H9 (cell line): ENCODE measurements at regions not wholly inside any gene's neighbourhood (a gene's known extent, or its start where the extent isn't known, plus 50 kb on each side); places are given as distances from the start of the nearest gene placed in this dataset.
"Not testable (repeated sequence)": the region's sequence is repeated elsewhere in the genome, so short reads cannot be mapped to it uniquely, and the experiment has no call there.

Source experiments
- DNase-seq: peaks from one replicate; pipeline ENCODE4 v3.0.0-alpha.2; 2017
- H2AFZ ChIP-seq: one replicate; pipeline ENCODE4 v1.6.1; 2013; ENCODE audit warnings: mild to moderate bottlenecking, low read length, control low read depth, moderate library complexity
- H2AK5ac ChIP-seq: 2 replicates; pipeline ENCODE4 v1.6.1; 2013; ENCODE audit warnings: low read length, control low read depth, mixed read lengths; ENCODE audit not compliant: insufficient read length
- H2BK120ac ChIP-seq: one replicate; pipeline ENCODE4 v1.6.1; 2013; ENCODE audit warnings: low read depth, mild to moderate bottlenecking, low read length, control low read depth, inconsistent platforms; ENCODE audit not compliant: poor library complexity, severe bottlenecking
- H2BK12ac ChIP-seq: 2 replicates; pipeline ENCODE4 v1.6.1; 2013; ENCODE audit warnings: low read length, control low read depth, mixed read lengths, low read depth; ENCODE audit not compliant: insufficient read length
- H2BK15ac ChIP-seq: 2 replicates; pipeline ENCODE4 v1.6.1; 2013; ENCODE audit warnings: low read depth, low read length, control low read depth
- H2BK20ac ChIP-seq: one replicate; pipeline ENCODE4 v1.6.1; 2013; ENCODE audit warnings: low read depth, mild to moderate bottlenecking, low read length, control low read depth, inconsistent platforms; ENCODE audit not compliant: poor library complexity, severe bottlenecking
- H2BK5ac ChIP-seq: 2 replicates; pipeline ENCODE4 v1.6.1; 2013; ENCODE audit warnings: low read length, control low read depth, mixed read lengths; ENCODE audit not compliant: insufficient read length
- H3K14ac ChIP-seq: 2 replicates; pipeline ENCODE4 v1.6.1; 2013; ENCODE audit warnings: low read length, control low read depth; ENCODE audit not compliant: insufficient read depth
- H3K18ac ChIP-seq: 2 replicates; pipeline ENCODE4 v1.6.1; 2013; ENCODE audit warnings: low read depth, mild to moderate bottlenecking, mixed read lengths, low read length, control low read depth; ENCODE audit not compliant: insufficient read length
- H3K23ac ChIP-seq: 2 replicates; pipeline ENCODE4 v1.6.1; 2013; ENCODE audit warnings: low read length, control low read depth, mixed read lengths, low read depth; ENCODE audit not compliant: insufficient read length
- H3K23me2 ChIP-seq: 2 replicates; pipeline ENCODE4 v1.6.1; 2013; ENCODE audit warnings: low read depth, mild to moderate bottlenecking, mixed read lengths, low read length, control low read depth; ENCODE audit not compliant: insufficient read length, poor library complexity, severe bottlenecking
- H3K27ac ChIP-seq: 2 replicates; pipeline ENCODE4 v1.5.1; 2013; ENCODE audit warnings: low read length, control low read depth, mixed read lengths, low read depth; ENCODE audit not compliant: insufficient read length
- H3K27me3 ChIP-seq: 2 replicates; pipeline ENCODE4 v1.6.1; 2013; ENCODE audit warnings: low read length, control low read depth, inconsistent platforms; ENCODE audit not compliant: insufficient read depth
- H3K4ac ChIP-seq: 2 replicates; pipeline ENCODE4 v1.6.1; 2013; ENCODE audit warnings: low read depth, mild to moderate bottlenecking, control low read depth, inconsistent platforms, low read length, moderate library complexity
- H3K4me1 ChIP-seq: 2 replicates; pipeline ENCODE4 v1.6.1; 2013; ENCODE audit warnings: low read length, control low read depth, inconsistent platforms; ENCODE audit not compliant: insufficient read depth
- H3K4me2 ChIP-seq: 2 replicates; pipeline ENCODE4 v1.6.1; 2013; ENCODE audit warnings: low read length, control low read depth, mixed read lengths; ENCODE audit not compliant: insufficient read length, insufficient read depth
- H3K56ac ChIP-seq: 2 replicates; pipeline ENCODE4 v1.6.1; 2013; ENCODE audit warnings: low read depth, mild to moderate bottlenecking, mixed read lengths, low read length, control low read depth; ENCODE audit not compliant: insufficient read length
- H3K79me1 ChIP-seq: 2 replicates; pipeline ENCODE4 v1.6.1; 2013; ENCODE audit warnings: low read depth, mild to moderate bottlenecking, moderate library complexity, low read length, control low read depth, inconsistent platforms; ENCODE audit not compliant: insufficient read depth, poor library complexity, severe bottlenecking
- H3K79me2 ChIP-seq: 2 replicates; pipeline ENCODE4 v1.6.1; 2013; ENCODE audit warnings: low read length, control low read depth, inconsistent platforms; ENCODE audit not compliant: insufficient read depth
- H3K9ac ChIP-seq: 2 replicates; pipeline ENCODE4 v1.6.1; 2013; ENCODE audit warnings: low read length, control low read depth, mixed read lengths; ENCODE audit not compliant: insufficient read length; ENCODE audit errors: extremely low read depth
- H3K9me3 ChIP-seq: one replicate; pipeline ENCODE4 v1.6.1; 2013; ENCODE audit warnings: low read depth, low read length, inconsistent platforms; ENCODE audit not compliant: control insufficient read depth
- H3T11ph ChIP-seq: one replicate; pipeline ENCODE4 v1.6.1; 2013; ENCODE audit warnings: mild to moderate bottlenecking, low read length, control low read depth, inconsistent platforms
- H4K20me1 ChIP-seq: one replicate; pipeline ENCODE4 v1.6.1; 2013; ENCODE audit not compliant: control insufficient read depth, insufficient read length, insufficient read depth
- H4K5ac ChIP-seq: 2 replicates; pipeline ENCODE4 v1.6.1; 2013; ENCODE audit warnings: low read depth, mild to moderate bottlenecking, mixed read lengths, low read length, control low read depth; ENCODE audit not compliant: insufficient read length
- H4K8ac ChIP-seq: replicated peaks from 2 replicates; pipeline ENCODE4 v1.6.1; 2013; ENCODE audit warnings: low read length, control low read depth, mixed read lengths, low read depth; ENCODE audit not compliant: insufficient read length
- H4K91ac ChIP-seq: 2 replicates; pipeline ENCODE4 v1.6.1; 2013; ENCODE audit warnings: low read depth, mild to moderate bottlenecking, moderate library complexity, mixed read lengths, low read length, control low read depth; ENCODE audit not compliant: insufficient read length
- H3K27ac Mint-ChIP-seq, 3 experiments: 2 replicates in 2 of 3; 3 replicates in 1 of 3; pipeline ENCODE4 v1.8.0; 2020 to 2021; ENCODE audit warnings: mixed read lengths in 3 of 3, mild to moderate bottlenecking in 1 of 3, moderate library complexity in 1 of 3
- H3K27me3 Mint-ChIP-seq: 2 replicates; pipeline ENCODE4 v1.8.0; 2021; ENCODE audit warnings: low read depth, mild to moderate bottlenecking, moderate library complexity, mixed read lengths
- H3K36me3 Mint-ChIP-seq, 3 experiments: 2 replicates in 2 of 3; 3 replicates in 1 of 3; pipeline ENCODE4 v1.8.0; 2020 to 2021; ENCODE audit warnings: low read depth in 3 of 3, mixed read lengths in 3 of 3; ENCODE audit not compliant: insufficient read depth in 1 of 3
- H3K4me1 Mint-ChIP-seq, 2 experiments: 2 replicates each; pipeline ENCODE4 v1.8.0; 2020; ENCODE audit warnings: mixed read lengths in 2 of 2
- H3K4me3 Mint-ChIP-seq, 2 experiments: 2 replicates in 1 of 2; 3 replicates in 1 of 2; pipeline ENCODE4 v1.8.0; 2020 to 2021; ENCODE audit warnings: mild to moderate bottlenecking in 2 of 2, mixed read lengths in 2 of 2, moderate library complexity in 1 of 2
- H3K9me3 Mint-ChIP-seq, 2 experiments: 2 replicates in 1 of 2; 3 replicates in 1 of 2; pipeline ENCODE4 v1.8.0; 2020; ENCODE audit warnings: mild to moderate bottlenecking in 2 of 2, mixed read lengths in 2 of 2, moderate library complexity in 1 of 2
- WGBS: extraction: QIAGEN DNeasy Blood & Tissue Kit; methylation state at CpG from one replicate; pipeline ENCODE4 v1.1.7; 2013; ENCODE audit warnings: missing lambda C conversion rate, low lambda C conversion rate, mixed read lengths; ENCODE audit not compliant: insufficient read length; ENCODE audit errors: extremely low coverage; 5-methylcytosine and 5-hydroxymethylcytosine counted together
- TF ChIP-seq, protein P1 (sequence below): fragments of 200-600 bp; sonication (generic); conservative IDR thresholded peaks from 3 replicates; pipeline ENCODE4 v1.8.0; 2021; ENCODE audit warnings: antibody characterized with exemption, mild to moderate bottlenecking

DNA sequence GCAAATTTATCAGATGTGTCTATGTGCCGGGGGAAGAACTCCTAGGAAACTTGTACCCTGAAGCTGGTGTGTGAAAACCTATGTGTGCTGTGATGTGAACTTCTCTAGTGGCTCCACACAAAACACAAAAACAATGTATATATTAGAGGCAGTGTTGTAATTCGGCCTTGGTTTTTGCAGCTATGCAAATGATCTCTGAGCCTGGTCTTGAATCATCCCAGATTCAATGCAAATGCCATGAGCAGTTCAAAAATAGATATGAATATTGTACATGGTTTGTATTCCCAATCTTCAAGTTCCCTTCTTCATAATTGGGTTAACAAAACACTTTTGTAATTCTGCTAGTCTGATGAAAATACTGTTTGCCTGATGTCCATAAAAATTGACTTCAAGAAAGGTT, 152.6 kb downstream of the MFSD1 start:
- Histone ChIP-seq H4K8ac (no peak overlapping the region), H2BK5ac (no peak overlapping the region), H3T11ph (no peak overlapping the region), H3K27me3 (no peaks in the 10 kb centered on the region), H3K23me2 (no peaks in the 10 kb centered on the region), H3K14ac (no peak overlapping the region), H3K23ac (no peak overlapping the region), H3K56ac (no peak overlapping the region), H4K20me1 (no peaks in the 10 kb centered on the region), H2AFZ (no peak overlapping the region), H3K18ac (no peak overlapping the region), H3K4ac (no peak overlapping the region), H3K4me2 (no peak overlapping the region), H2BK20ac (no peak overlapping the region), H2BK120ac (no peak overlapping the region), H3K9me3 (no peaks in the 10 kb centered on the region), H2AK5ac (no peak overlapping the region), H4K91ac (no peak overlapping the region), H3K9ac (no peak overlapping the region), H3K79me2 (no peaks in the 10 kb centered on the region), H3K27ac (no peak overlapping the region), H4K5ac (no peak overlapping the region), H3K79me1 (no peaks in the 10 kb centered on the region), H2BK12ac (no peak overlapping the region), H2BK15ac (no peak overlapping the region), H3K4me1 (no peaks in the 10 kb centered on the region)
- no peaks in the 10 kb centered on the region; the same call in 1 of the 2 replicates for H3K27me3 Mint-ChIP-seq
- peaks cover 0 to 3% (median 0%) of the 10 kb centered on the region in 3 experiments; a peak in 2 of 7 replicates for H3K36me3 Mint-ChIP-seq
- TF ChIP-seq, protein P1, sequence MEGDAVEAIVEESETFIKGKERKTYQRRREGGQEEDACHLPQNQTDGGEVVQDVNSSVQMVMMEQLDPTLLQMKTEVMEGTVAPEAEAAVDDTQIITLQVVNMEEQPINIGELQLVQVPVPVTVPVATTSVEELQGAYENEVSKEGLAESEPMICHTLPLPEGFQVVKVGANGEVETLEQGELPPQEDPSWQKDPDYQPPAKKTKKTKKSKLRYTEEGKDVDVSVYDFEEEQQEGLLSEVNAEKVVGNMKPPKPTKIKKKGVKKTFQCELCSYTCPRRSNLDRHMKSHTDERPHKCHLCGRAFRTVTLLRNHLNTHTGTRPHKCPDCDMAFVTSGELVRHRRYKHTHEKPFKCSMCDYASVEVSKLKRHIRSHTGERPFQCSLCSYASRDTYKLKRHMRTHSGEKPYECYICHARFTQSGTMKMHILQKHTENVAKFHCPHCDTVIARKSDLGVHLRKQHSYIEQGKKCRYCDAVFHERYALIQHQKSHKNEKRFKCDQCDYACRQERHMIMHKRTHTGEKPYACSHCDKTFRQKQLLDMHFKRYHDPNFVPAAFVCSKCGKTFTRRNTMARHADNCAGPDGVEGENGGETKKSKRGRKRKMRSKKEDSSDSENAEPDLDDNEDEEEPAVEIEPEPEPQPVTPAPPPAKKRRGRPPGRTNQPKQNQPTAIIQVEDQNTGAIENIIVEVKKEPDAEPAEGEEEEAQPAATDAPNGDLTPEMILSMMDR = no peak
- no peak overlapping the region for H3K4me3 Mint-ChIP-seq
- no peak for DNase-seq
- H3K27ac Mint-ChIP-seq = no peak overlapping the region
- H3K4me1 Mint-ChIP-seq = no peaks in the 10 kb centered on the region
- H3K9me3 Mint-ChIP-seq = peaks cover 0 to 1% of the 10 kb centered on the region in 2 experiments; a peak in 1 of 5 replicates
- no CpG with 5 or more reads among the region's 2 CpGs for WGBS

DNA sequence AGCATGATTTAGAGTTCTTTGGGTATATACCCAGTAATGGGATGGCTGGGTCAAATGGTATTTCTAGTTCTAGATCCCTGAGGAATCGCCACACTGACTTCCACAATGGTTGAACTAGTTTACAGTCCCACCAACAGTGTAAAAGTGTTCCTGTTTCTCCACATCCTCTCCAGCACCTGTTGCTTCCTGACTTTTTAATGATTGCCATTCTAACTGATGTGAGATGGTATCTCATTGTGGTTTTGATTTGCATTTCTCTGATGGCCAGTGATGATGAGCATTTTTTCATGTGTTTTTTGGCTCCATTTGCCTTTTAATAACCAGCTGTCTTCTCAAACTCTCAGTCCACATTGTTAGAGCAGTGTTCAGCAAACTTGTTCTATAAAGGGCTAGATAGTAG, 155.9 kb downstream of the MFSD1 start:
- H3K18ac ChIP-seq, DNase-seq, H2BK5ac ChIP-seq, H3K9me3 Mint-ChIP-seq, H3K9ac ChIP-seq, H2BK120ac ChIP-seq, H3K36me3 Mint-ChIP-seq, H3K27me3 ChIP-seq, H2AK5ac ChIP-seq, H3K4ac ChIP-seq, H3K4me2 ChIP-seq, H3K4me3 Mint-ChIP-seq, H4K5ac ChIP-seq, H3K23me2 ChIP-seq, H3K27ac Mint-ChIP-seq, H3K14ac ChIP-seq, H3K56ac ChIP-seq, H3K79me1 ChIP-seq, H3K79me2 ChIP-seq, H4K8ac ChIP-seq, H3T11ph ChIP-seq, H4K91ac ChIP-seq, H3K9me3 ChIP-seq, H2BK15ac ChIP-seq, H3K27ac ChIP-seq, H2BK20ac ChIP-seq, H2AFZ ChIP-seq, H3K27me3 Mint-ChIP-seq, H3K4me1 ChIP-seq, H3K23ac ChIP-seq, H2BK12ac ChIP-seq, H4K20me1 ChIP-seq: not testable (repeated sequence)
- H3K4me1 Mint-ChIP-seq = peaks cover 27 to 30% of the 10 kb centered on the region in 2 experiments
- no CpG with 5 or more reads among the region's 1 CpG for WGBS
